Neural cell (in vitro differentiated cells): ENCODE measurements at regions not wholly inside any gene's neighbourhood (a gene's known extent, or its start where the extent isn't known, plus 50 kb on each side); places are given as distances from the start of the nearest gene placed in this dataset.

Experiments
- EP300 ChIP-seq: fragments of 450-650 bp; conservative IDR thresholded peaks from 2 replicates; pipeline ENCODE4 v1.6.1; 2014; ENCODE audit warnings: antibody characterized with exemption, mild to moderate bottlenecking, moderate library complexity; ENCODE audit not compliant: poor library complexity, severe bottlenecking
- EZH2 ChIP-seq: fragments of 200-600, 300-800 bp; shearing (Covaris generic), sonication (generic); IDR thresholded peaks from 2 replicates; pipeline ENCODE4 v1.6.1; 2014; ENCODE audit warnings: antibody characterized with exemption, low read length, borderline replicate concordance, mild to moderate bottlenecking; ENCODE audit not compliant: insufficient read depth, poor library complexity, severe bottlenecking
- MXI1 ChIP-seq: fragments of 450-650 bp; conservative IDR thresholded peaks from 2 replicates; pipeline ENCODE4 v1.6.1; 2014; ENCODE audit warnings: antibody characterized with exemption, mild to moderate bottlenecking; ENCODE audit not compliant: poor library complexity, severe bottlenecking
- POLR2AphosphoS5 ChIP-seq: IDR thresholded peaks from 2 replicates; pipeline ENCODE4 v1.6.1; 2012
- RAD21 ChIP-seq: fragments of 450-650 bp; conservative IDR thresholded peaks from 2 replicates; pipeline ENCODE4 v1.6.1; 2014; ENCODE audit warnings: antibody characterized with exemption, mild to moderate bottlenecking, moderate library complexity
- SMC3 ChIP-seq: fragments of 450-650 bp; conservative IDR thresholded peaks from 2 replicates; pipeline ENCODE4 v1.6.1; 2014; ENCODE audit warnings: antibody characterized with exemption, mild to moderate bottlenecking, moderate library complexity; ENCODE audit not compliant: poor library complexity
- TAF1 ChIP-seq: IDR thresholded peaks from 2 replicates; pipeline ENCODE4 v1.6.1; 2012; ENCODE audit warnings: low read depth
- TF ChIP-seq, protein P1 (sequence below): fragments of 450-650 bp; IDR thresholded peaks from 2 replicates; pipeline ENCODE4 v1.5.1; 2014; ENCODE audit warnings: antibody characterized with exemption, mild to moderate bottlenecking, moderate library complexity; ENCODE audit not compliant: poor library complexity, severe bottlenecking
- TF ChIP-seq, protein P2 (sequence below): IDR thresholded peaks from 2 replicates; pipeline ENCODE4 v1.6.1; 2012; ENCODE audit warnings: borderline replicate concordance

DNA sequence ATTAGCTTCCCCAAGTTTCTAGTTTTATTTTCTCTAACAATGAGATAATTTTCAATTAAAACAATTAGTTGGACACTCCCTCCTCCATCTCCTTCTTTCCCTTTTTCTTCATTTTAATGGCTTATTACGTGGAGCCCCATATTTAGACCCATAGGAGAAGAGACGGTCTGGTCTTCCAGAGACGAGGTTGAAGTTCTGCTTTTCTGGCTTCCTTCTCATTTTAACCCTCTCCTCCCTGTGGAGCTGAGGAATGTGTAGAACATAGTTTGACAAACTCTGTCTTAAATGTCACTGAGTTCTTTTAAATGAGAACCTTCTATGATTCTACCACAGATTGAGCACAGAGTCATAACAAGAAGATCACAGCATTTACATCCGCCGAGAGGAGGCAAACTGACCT lies 86.8 kb downstream of the EDNRB start:
- TF ChIP-seq EZH2 = no peak
- TF ChIP-seq, protein P1, sequence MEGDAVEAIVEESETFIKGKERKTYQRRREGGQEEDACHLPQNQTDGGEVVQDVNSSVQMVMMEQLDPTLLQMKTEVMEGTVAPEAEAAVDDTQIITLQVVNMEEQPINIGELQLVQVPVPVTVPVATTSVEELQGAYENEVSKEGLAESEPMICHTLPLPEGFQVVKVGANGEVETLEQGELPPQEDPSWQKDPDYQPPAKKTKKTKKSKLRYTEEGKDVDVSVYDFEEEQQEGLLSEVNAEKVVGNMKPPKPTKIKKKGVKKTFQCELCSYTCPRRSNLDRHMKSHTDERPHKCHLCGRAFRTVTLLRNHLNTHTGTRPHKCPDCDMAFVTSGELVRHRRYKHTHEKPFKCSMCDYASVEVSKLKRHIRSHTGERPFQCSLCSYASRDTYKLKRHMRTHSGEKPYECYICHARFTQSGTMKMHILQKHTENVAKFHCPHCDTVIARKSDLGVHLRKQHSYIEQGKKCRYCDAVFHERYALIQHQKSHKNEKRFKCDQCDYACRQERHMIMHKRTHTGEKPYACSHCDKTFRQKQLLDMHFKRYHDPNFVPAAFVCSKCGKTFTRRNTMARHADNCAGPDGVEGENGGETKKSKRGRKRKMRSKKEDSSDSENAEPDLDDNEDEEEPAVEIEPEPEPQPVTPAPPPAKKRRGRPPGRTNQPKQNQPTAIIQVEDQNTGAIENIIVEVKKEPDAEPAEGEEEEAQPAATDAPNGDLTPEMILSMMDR = no peak
- no peak for TF ChIP-seq TAF1
- TF ChIP-seq POLR2AphosphoS5 = no peak
- TF ChIP-seq RAD21 = no peak
- TF ChIP-seq, protein P2, sequence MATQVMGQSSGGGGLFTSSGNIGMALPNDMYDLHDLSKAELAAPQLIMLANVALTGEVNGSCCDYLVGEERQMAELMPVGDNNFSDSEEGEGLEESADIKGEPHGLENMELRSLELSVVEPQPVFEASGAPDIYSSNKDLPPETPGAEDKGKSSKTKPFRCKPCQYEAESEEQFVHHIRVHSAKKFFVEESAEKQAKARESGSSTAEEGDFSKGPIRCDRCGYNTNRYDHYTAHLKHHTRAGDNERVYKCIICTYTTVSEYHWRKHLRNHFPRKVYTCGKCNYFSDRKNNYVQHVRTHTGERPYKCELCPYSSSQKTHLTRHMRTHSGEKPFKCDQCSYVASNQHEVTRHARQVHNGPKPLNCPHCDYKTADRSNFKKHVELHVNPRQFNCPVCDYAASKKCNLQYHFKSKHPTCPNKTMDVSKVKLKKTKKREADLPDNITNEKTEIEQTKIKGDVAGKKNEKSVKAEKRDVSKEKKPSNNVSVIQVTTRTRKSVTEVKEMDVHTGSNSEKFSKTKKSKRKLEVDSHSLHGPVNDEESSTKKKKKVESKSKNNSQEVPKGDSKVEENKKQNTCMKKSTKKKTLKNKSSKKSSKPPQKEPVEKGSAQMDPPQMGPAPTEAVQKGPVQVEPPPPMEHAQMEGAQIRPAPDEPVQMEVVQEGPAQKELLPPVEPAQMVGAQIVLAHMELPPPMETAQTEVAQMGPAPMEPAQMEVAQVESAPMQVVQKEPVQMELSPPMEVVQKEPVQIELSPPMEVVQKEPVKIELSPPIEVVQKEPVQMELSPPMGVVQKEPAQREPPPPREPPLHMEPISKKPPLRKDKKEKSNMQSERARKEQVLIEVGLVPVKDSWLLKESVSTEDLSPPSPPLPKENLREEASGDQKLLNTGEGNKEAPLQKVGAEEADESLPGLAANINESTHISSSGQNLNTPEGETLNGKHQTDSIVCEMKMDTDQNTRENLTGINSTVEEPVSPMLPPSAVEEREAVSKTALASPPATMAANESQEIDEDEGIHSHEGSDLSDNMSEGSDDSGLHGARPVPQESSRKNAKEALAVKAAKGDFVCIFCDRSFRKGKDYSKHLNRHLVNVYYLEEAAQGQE = no peak
- no peak for TF ChIP-seq SMC3
- TF ChIP-seq MXI1 = no peak
- TF ChIP-seq EP300 = no peak
